Smooth muscle cell (in vitro differentiated cells): ENCODE measurements at regions not wholly inside any gene's neighbourhood (a gene's known extent, or its start where the extent isn't known, plus 50 kb on each side); places are given as distances from the start of the nearest gene placed in this dataset.
A peak's percentile ranks its signal among the peaks of the same experiment; 100 is the strongest.

Experiments used
- DNase-seq: peaks from one replicate; lab custom pipeline; 2025; ENCODE audit not compliant: unreplicated experiment; lab: John Stamatoyannopoulos, UW
- H2AFZ ChIP-seq: fragments of 200-600 bp; sonication (generic); 2 replicates; pipeline ENCODE4 v1.6.0; 2016; ENCODE audit warnings: antibody characterized with exemption, low read depth, mild to moderate bottlenecking
- H3F3A ChIP-seq: fragments of 200-600 bp; sonication (generic); 2 replicates; pipeline ENCODE4 v1.6.0; 2017; ENCODE audit warnings: antibody characterized with exemption, low read depth
- H3K27ac ChIP-seq: fragments of 200-600 bp; sonication (generic); 2 replicates; pipeline ENCODE4 v1.5.1; 2016; ENCODE audit warnings: low read depth, mild to moderate bottlenecking
- H3K27me3 ChIP-seq: fragments of 200-600 bp; sonication (generic); 2 replicates; pipeline ENCODE4 v1.6.1; 2016; ENCODE audit warnings: low read depth, mild to moderate bottlenecking
- H3K36me3 ChIP-seq: fragments of 200-600 bp; sonication (generic); 2 replicates; pipeline ENCODE4 v1.5.1; 2016; ENCODE audit warnings: low read depth
- H3K4me1 ChIP-seq: fragments of 200-600 bp; sonication (generic); 2 replicates; pipeline ENCODE4 v1.5.1; 2016; ENCODE audit warnings: low read depth
- H3K4me2 ChIP-seq: fragments of 200-600 bp; sonication (generic); 2 replicates; pipeline ENCODE4 v1.6.0; 2016; ENCODE audit warnings: mild to moderate bottlenecking
- H3K4me3 ChIP-seq: fragments of 200-600 bp; sonication (generic); 2 replicates; pipeline ENCODE4 v1.5.1; 2016; ENCODE audit warnings: mild to moderate bottlenecking
- H3K79me2 ChIP-seq: fragments of 200-600 bp; sonication (generic); 2 replicates; pipeline ENCODE4 v1.6.0; 2016; ENCODE audit warnings: low read depth, mild to moderate bottlenecking
- H3K9ac ChIP-seq: fragments of 200-600 bp; sonication (generic); 2 replicates; pipeline ENCODE4 v1.6.0; 2016; ENCODE audit warnings: low read depth
- H3K9me3 ChIP-seq: fragments of 200-600 bp; sonication (generic); replicated peaks from 2 replicates; pipeline ENCODE4 v1.5.1; 2016; ENCODE audit warnings: low read depth
- H4K20me1 ChIP-seq: fragments of 200-600 bp; sonication (generic); 2 replicates; pipeline ENCODE4 v1.6.0; 2016; ENCODE audit warnings: low read depth
- WGBS: methylation state at CpG from one replicate; pipeline ENCODE4 v1.1.7; 2016; ENCODE audit warnings: low lambda C conversion rate; 5-methylcytosine and 5-hydroxymethylcytosine counted together
- TF ChIP-seq, protein P1 (sequence below): fragments of 200-600 bp; sonication (generic); IDR thresholded peaks from 2 replicates; pipeline ENCODE4 v1.5.1; 2017; ENCODE audit warnings: borderline replicate concordance, mild to moderate bottlenecking, antibody characterized with exemption; ENCODE audit not compliant: insufficient read depth, poor library complexity, severe bottlenecking

DNA sequence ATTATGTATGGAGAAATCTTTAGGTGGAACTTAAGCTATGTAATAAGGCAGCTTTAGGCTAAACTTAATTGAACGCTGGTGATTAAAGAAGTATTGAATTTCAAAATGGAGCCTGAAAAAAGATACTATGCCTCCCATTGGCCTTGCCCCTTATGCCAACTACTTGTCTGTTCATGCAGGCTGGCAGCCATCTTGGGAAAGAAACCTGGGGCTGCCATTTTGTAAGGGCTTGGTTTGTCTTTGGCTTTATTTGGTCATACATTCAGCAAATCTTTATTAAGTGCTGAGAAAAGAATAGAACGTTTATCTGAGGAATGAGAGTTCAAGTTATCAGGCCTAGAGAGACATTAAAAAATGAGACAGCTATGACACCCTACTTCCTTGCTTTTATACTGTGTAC lies 231.3 kb downstream of the KCNE4 start:
- 84% methylated on average over 2 of the region's 2 CpGs for WGBS
- no peak overlapping the region for H3K4me2 ChIP-seq
- H3K27me3 ChIP-seq: no peaks in the 10 kb centered on the region
- TF ChIP-seq, protein P1, sequence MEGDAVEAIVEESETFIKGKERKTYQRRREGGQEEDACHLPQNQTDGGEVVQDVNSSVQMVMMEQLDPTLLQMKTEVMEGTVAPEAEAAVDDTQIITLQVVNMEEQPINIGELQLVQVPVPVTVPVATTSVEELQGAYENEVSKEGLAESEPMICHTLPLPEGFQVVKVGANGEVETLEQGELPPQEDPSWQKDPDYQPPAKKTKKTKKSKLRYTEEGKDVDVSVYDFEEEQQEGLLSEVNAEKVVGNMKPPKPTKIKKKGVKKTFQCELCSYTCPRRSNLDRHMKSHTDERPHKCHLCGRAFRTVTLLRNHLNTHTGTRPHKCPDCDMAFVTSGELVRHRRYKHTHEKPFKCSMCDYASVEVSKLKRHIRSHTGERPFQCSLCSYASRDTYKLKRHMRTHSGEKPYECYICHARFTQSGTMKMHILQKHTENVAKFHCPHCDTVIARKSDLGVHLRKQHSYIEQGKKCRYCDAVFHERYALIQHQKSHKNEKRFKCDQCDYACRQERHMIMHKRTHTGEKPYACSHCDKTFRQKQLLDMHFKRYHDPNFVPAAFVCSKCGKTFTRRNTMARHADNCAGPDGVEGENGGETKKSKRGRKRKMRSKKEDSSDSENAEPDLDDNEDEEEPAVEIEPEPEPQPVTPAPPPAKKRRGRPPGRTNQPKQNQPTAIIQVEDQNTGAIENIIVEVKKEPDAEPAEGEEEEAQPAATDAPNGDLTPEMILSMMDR: no peak
- H3F3A ChIP-seq: no peaks in the 10 kb centered on the region
- no peak for DNase-seq
- H4K20me1 ChIP-seq: no peaks in the 10 kb centered on the region
- no peaks in the 10 kb centered on the region for H3K4me1 ChIP-seq
- H3K9me3 ChIP-seq: no peaks in the 10 kb centered on the region
- H3K9ac ChIP-seq: no peak overlapping the region
- H3K79me2 ChIP-seq: no peaks in the 10 kb centered on the region
- no peaks in the 10 kb centered on the region for H3K36me3 ChIP-seq
- H2AFZ ChIP-seq: peak overlapping the region; percentile 35
- H3K27ac ChIP-seq: no peak overlapping the region
- no peak overlapping the region for H3K4me3 ChIP-seq

DNA sequence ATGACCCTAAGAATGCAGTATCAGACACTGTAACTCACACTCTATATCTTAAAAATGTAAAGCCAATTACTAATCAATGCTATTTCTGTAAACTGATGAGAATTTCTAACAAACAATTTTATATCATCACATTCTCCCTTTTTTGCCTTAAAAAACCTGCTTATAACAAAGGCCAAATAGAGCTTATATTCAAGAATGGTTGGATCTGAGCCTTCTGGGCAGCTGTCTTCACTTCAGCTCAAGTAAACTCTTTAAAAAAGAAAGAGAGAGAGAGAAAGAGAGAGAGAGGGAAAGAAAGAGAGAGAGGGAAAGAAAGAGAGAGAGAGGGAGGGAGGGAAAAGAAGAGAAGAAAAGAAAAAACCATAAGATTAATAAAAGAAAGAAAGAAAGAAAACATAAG lies 231.8 kb downstream of the KCNE4 start:
- Histone ChIP-seq H3K9me3 (no peaks in the 10 kb centered on the region), H3K79me2 (no peaks in the 10 kb centered on the region), H3K4me3 (no peak overlapping the region), H4K20me1 (no peaks in the 10 kb centered on the region), H3K27me3 (no peaks in the 10 kb centered on the region), H3K4me2 (no peak overlapping the region), H3F3A (no peaks in the 10 kb centered on the region), H2AFZ (peak overlapping the region; percentile 35), H3K27ac (no peak overlapping the region), H3K9ac (no peak overlapping the region), H3K4me1 (no peaks in the 10 kb centered on the region), H3K36me3 (no peaks in the 10 kb centered on the region)
- no peak for DNase-seq
- TF ChIP-seq, protein P1: no peak

DNA sequence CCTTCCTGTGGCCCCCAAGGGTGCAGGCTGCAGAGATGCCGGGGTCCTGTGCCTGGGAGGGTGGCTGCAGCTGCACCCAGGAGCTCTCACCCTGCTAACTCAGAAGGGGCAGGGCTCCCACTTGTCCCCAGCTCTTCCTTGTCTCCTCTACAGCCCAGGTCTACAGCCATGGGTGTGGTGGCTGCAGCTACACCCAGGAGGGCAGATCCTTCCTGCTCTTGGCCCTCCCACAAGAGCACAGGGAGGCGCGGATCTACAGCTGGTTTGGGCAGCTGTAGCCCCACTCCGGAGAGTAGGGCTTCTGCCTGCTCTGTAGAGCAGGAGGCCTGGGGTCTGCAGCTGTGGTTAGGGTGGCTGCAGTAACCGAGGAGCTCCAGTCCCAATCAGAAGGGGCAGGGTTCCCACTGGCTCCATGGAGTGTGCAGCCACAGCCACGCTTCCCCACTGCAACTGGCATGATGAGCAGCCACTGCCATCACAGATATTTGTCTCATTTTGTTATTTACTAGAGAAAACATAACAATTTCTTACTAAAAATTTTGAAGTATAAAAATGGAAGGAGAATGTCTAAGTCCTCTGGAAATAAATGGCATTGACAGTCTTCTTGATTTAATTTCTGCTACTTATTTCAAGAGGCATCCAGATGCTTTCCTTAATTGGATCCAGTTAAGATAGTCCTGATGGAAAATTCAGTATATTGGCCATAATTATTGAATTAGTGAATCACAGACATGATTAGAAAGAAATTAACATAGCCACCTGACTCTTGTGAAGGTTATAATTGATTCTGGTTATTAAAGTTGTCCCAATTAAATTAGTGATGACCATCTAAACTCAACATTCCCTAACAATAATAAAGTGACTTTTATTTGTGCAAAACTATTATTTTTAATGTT lies 233.6 kb downstream of the KCNE4 start:
- TF ChIP-seq, protein P1: no peak

DNA sequence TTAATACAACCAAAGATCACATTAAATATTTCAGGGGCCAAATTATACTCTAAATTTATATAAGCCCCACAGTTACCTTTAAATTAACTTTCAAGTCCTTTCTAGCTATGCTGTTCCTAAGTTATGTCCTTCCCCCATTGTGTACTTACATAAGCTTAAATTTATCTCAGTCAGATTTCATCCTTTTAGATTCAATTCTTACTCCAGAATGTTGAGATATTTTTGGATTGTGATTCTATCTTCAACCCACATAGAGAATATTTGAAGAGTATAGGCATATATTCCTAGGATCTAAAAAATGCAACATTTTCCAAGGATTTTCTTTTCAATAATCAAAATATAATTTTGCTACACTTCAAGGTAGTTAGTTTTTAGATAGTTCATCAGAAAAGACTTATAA lies 242.8 kb downstream of the KCNE4 start:
- Histone ChIP-seq H2AFZ (no peak overlapping the region), H3K4me3 (no peak overlapping the region), H3K9ac (no peak overlapping the region), H3F3A (no peaks in the 10 kb centered on the region), H3K27me3 (no peaks in the 10 kb centered on the region), H3K79me2 (no peaks in the 10 kb centered on the region), H3K36me3 (no peaks in the 10 kb centered on the region), H3K4me2 (no peak overlapping the region), H4K20me1 (no peaks in the 10 kb centered on the region), H3K4me1 (no peaks in the 10 kb centered on the region), H3K9me3 (no peaks in the 10 kb centered on the region), H3K27ac (no peak overlapping the region)
- no peak for DNase-seq
- TF ChIP-seq, protein P1: no peak

More for the DNA sequence above, 233.6 kb downstream of the KCNE4 start:
- no peak overlapping the region for H2AFZ ChIP-seq
- DNase-seq: no peak
- H3K27me3 ChIP-seq: no peaks in the 10 kb centered on the region
- H4K20me1 ChIP-seq: no peaks in the 10 kb centered on the region
- no peaks in the 10 kb centered on the region for H3K36me3 ChIP-seq
- H3F3A ChIP-seq: no peaks in the 10 kb centered on the region
- no peaks in the 10 kb centered on the region for H3K4me1 ChIP-seq
- H3K4me2 ChIP-seq: no peak overlapping the region
- no peak overlapping the region for H3K27ac ChIP-seq
- no peaks in the 10 kb centered on the region for H3K9me3 ChIP-seq
- no peaks in the 10 kb centered on the region for H3K79me2 ChIP-seq
- H3K9ac ChIP-seq: no peak overlapping the region
- H3K4me3 ChIP-seq: no peak overlapping the region
- 89% methylated on average over 6 of the region's 6 CpGs for WGBS
